GM21381 (cell line): ENCODE measurements at regions not wholly inside any gene's neighbourhood (a gene's known extent, or its start where the extent isn't known, plus 50 kb on each side); places are given as distances from the start of the nearest gene placed in this dataset.

Experiments
- ATAC-seq: cut with Tn5 transposase; IDR thresholded peaks from one replicate; pipeline ENCODE4 v1.9.1; 2021; ENCODE audit warnings: mild to moderate bottlenecking, moderate library complexity; ENCODE audit not compliant: unreplicated experiment

DNA sequence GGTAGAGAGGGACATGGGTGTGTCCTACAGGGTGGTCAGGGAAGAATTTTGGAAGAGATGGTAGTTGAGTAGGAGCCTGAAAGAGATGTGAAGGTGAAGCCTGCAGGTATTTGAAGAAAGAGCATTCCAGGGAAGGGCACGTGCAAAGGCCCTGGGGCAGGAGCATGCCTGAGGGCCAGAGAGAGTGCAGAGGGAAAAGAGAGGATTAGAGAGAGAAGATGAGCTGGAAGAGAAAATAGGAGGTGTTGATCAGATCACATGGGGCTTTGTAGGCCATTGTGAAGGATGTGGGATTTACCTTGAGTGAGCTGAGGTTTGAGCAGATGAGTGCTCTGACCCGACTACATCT, 455.0 kb downstream of the HAPSTR1 start:
- ATAC-seq = no peak

DNA sequence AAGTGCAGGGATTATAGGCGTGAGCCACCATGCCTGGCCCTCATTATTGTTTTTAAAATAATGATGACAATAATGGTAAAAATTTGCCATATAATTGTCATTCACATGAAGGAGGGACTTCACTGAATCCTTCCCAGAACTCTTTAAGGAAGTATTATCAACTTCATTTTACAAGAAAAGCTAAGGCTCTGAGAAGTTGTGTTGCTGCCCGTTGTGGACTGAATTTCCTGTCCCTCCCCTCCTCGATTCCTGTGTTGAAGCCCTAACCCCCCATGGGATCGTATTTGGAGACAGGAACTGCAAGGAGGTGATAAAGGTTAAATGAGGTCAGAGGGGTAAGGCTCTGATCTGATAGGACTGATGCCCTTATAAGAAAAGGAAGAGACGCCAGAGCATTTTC, 458.0 kb downstream of the HAPSTR1 start:
- ATAC-seq = no peak

DNA sequence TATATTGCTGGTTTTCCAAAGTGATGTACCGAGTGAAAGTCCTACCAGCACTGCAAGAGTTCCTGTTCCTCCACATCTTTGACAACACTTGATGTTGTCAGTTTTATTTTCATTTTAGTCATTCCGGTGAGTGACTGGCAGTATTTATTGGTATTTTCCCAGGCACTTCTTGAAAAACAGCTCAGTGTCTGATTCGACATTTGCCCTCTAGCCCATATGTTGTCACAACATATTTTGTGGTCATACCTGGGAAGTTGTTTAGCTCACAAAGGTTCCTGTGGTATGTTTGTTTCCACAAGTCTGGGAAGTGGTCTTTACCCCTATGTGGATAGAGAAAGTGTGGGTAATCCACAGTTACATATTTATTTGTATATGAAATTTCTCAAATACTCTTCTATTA, 463.6 kb downstream of the HAPSTR1 start:
- no peak for ATAC-seq

DNA sequence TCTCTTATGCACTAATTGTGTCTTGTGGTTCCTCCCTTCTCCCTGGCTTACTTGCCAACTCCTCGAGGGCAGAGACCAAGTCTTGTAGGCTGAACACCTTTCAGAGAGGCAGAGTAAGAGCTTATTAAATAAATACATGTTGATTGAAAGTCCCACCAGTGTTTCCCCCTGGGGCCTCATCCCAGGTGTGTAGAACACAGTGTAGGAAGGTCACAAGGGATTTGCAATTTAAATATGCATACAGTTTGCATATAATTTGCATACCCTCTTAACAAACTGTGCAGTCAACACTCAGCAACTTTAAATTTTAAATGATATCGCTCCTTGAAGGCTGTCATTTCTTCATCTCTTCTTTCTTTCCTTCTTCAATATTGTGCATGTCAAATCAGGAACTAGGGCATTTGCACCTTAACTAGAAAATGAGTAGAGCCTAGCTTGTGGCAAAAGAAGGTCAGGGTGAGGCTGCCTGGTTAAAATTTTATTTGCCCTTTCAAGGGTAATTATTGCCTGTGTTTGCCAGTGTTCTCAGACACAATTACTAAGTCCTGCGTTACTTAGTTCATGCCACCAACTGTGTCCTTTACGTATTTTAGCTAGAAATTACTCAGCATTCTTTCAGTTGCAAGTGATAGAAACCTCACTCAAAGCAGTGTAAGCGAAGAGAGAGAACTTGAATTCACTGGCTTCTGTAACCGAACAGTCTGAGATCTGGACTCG, 465.7 kb downstream of the HAPSTR1 start:
- no peak for ATAC-seq

DNA sequence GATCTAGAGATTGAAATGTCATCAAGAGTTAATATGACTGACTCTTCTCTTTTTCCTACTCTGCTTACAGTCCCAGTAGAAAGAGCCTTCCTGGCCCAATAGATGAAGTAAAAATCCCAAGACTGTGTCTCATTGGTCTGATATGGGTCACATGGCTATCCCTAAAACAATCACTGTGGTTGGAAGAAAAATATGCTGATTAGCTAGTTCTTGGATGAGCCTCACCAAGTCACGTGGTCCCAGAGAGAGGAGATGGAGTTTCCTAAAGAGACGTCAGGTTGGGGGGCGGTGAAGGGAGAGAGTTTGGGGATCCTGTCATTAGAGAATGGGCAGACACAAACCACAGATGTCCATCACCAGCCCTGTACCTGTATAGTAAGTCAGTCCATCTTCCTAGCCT, 466.3 kb downstream of the HAPSTR1 start:
- no peak for ATAC-seq

DNA sequence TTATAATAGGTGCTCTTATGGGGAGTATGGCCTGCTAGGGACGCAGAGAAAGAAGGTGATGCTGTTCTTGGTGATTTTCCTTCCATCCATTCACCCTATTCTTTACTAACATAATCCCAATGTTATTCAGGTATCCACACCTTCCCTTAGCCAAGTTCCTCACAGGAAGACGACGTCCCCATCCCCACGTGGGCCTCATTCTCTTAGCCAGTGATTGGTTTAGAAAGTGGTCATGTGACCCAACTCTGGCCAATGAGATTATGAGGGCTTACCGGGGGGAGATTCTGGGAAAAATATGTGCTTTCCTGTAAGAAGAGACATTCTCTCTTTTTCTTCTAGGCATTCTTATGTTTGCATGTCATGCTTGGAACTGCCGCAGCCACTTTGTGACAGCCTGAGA, 474.7 kb downstream of the HAPSTR1 start:
- no peak for ATAC-seq

DNA sequence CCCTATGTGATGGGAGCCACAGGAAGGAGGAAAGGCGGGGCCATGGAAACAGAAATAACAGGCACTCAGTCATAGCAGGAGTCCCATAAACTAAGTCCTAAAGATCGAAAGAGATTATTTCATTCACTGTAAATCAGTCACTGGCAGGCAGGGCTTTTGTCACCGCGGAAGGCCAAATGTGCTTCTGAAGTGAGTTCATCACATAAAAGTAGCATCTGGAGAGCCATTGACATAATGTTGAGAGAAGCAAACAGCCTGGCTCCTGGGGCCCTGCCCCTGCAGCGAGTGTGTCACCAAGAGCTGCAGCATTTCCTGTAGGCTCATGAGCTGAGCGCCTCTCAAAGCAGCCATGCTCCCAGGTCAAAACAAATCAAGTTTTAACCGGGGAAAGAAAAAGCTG, 476.2 kb downstream of the HAPSTR1 start:
- ATAC-seq = no peak

DNA sequence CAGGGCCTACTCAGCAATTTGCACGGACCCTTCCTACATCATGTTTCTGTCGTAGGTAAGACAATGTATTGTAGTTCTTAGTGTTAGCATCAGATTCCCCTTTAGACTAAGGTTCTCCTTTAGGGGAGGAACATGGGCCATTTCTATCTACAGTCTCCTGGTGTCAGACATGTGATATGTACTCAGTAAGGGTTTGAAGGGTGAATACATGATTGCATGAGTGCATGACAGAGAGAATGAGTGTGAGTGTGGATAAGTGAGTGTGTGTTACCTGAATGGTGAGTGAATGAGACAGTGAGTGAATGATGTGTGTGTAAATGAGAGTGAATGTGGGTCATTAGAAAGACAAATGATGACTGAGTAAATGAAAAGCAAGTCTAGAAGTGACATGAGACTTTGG, 476.8 kb downstream of the HAPSTR1 start:
- no peak for ATAC-seq

DNA sequence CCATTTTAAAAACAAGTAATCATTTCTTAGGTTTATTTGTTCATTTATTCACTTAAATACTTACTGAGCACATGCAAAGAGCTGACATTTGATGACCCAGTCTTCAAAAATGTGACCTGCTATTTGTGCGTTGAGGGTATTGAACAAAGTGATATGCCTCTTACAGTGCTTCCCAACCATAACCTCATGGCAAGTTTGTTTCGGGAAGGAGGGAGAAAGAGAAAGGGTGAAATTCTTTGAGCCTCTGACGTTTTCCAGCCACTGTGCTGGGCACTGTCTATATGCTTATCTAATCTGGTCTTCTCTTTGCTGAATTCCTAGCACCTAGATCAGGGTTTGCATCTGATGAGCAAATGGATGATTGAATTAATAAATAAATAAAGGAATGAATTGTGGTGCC, 479.1 kb downstream of the HAPSTR1 start:
- no peak for ATAC-seq

DNA sequence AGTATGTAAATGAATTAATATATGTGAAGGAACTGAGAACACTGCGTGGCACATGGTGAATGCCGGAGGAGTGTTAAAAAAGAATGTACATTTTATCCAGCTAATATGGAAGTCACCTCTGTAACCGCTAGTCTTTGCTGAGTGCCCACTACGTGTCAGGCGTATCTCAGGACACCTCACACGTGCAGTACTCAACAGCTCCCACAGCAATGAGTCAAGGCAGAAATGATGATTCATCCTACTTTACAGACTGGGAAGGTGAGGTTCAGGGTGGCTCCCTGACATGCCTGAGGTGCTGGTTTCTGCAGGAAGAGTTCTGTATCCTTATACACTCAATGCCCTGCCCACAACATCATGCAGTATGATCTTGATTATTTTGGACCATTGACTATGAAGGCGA, 487.0 kb downstream of the HAPSTR1 start:
- no peak for ATAC-seq

DNA sequence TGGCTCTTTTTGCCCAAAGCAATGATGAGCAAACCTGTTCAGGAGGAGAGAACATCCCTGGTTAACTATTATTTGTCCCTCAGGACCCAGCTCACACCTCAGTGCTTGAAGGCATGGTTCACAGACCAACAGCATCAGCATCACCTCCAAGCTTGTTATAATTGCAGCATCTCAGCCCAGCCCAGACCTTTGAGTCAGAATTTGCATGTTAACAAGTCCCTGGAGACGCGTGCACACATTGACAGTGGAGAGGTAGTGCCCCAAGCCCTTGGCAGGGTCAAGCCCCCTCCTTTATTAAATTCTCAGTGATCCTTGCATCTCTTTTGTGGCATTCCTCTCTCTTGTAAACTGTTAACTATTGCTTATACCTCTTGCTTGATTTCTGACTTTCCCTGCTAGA, 488.6 kb downstream of the HAPSTR1 start:
- ATAC-seq = no peak

DNA sequence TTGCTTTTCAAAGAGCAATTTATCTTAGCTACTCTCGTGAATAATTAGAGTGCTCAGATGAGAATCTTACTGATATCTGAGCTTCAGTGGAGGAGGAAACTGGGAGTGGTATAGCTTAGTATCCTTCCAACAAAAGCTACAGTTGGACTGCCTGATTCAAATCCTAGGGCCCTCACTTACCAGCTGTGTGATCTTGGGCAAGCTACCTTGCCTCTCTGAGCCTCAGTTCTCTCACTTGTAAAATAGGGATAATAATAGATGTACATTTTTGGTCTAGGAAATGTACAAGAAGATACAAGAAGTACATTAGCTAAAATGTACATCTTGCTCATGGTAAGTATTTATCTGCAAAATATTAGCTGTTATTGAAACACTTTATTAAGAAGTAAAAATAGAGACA, 502.0 kb downstream of the HAPSTR1 start:
- ATAC-seq = no peak

DNA sequence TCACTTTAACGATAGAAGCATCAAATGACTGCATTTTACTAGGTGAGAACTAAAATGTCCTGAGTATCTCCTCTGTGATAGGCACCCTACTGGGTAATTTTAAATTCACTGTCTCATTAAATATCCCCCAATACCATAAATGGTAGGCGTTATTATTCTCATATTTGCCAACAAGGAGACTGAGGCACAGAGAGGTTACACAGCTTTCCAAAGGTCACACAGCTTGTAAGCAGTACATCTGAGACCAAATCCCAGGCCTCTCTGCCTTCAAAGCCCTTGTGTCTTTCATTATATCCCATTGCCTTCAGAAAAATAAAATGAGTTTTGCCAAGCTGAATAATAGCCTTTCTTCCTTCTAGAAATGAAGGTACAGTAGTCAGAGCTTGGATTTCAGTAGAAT, 502.6 kb downstream of the HAPSTR1 start:
- no peak for ATAC-seq

DNA sequence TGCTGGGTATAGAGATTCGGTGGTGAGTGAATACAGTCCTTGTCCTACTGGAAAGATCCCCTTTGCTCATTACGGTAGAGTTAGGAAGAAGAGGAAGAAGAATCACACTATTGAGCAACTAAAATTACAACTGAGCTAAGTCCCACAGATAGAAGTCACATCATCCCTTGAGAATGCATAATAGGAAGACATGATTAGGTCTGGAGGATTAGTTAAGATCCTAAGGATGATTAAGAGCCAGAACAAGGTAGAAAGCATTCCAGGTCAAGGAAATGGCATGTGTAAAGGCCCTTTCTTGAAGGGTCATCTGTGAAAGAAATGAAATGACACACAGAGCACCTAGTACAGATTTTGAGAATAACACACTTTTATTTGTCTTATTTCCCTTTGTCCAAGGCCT, 503.5 kb downstream of the HAPSTR1 start:
- no peak for ATAC-seq

DNA sequence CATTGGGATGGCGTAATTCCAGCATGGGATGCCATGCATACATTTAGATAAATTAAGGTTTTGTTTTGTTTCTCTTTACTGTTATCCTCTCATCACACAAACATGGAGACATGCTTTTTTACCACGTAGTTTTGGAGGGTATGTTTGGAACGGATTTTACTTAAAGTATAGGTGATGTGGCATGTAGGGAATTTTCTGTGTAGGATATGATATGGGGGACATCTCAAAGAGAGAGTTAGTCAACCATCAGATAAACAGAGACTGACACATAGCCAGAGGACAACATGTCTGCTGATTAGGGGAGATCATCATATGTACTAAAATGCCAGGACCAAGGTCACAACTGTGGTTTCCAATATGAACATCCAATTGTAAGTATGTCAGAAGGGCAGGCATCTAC, 503.9 kb downstream of the HAPSTR1 start:
- no peak for ATAC-seq

DNA sequence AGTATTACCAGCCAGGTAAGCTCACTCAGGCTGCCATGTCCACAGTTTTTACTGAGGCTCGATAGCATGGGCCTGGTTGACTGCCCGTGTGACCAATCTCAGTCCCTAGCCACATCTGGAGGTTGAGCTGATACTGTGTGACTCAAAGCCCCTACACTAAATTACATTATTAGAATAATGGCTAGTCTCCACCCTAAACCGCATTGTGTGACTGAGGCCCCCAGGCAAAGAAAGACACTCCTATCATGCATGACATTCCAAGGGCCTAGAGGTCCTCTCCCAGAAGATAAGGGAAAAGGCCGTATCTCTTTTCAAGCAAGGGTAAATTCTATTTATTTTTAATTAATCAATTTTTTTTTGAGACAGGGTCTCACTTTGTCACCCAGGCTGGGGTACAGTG, 505.3 kb downstream of the HAPSTR1 start:
- no peak for ATAC-seq

DNA sequence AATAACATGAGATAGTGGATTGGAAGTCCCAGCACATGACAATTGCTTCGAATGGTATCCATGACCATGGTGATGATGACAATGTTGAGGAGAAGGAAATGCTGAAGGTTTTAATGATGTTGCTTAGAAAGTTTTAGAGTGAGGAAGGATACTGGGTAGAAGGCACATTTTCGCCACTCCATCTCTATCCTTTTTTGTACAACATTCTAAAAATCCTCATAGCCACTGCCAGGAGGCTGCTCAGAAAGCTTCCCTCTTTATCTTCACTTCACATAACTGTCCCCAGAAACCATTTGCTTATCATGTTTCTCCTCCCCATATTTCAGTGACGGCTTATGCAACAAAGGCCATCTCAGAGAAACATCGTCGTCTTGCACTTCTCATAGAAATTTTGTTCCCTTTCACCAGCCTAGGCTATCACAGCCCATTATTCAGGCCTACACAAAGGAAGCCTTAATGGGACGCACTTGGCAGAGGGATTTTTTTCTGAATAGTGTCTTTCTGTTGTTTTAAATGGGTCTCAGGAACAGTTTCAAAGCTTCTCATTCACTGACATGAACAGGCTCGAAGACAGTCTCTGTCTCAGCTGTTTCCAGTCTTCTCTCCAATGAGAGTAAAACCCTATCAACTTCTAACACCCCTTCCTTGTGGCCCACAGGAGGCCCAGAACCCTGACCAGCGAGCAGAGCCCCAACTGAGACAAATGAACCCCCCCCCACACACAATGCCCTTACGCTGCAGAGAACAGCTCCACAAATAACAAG, 506.7 kb downstream of the HAPSTR1 start:
- ATAC-seq = no peak

DNA sequence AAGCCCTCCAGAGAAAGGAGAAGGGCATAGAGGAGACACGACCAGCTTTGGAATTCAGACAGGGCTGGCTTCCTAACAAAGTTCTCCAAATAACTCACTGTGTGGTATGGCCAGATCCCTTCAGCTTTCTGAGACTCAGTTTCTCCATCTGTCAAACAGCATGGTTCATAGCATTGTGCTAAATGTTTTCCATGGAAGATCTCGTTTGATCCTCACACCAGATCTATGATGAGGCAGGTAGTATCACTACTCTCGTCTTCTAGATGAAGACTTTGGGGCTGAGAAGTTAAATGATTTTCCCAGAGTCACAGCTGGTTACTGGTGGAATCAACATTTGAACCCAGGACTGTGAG, 507.3 kb downstream of the HAPSTR1 start:
- no peak for ATAC-seq

DNA sequence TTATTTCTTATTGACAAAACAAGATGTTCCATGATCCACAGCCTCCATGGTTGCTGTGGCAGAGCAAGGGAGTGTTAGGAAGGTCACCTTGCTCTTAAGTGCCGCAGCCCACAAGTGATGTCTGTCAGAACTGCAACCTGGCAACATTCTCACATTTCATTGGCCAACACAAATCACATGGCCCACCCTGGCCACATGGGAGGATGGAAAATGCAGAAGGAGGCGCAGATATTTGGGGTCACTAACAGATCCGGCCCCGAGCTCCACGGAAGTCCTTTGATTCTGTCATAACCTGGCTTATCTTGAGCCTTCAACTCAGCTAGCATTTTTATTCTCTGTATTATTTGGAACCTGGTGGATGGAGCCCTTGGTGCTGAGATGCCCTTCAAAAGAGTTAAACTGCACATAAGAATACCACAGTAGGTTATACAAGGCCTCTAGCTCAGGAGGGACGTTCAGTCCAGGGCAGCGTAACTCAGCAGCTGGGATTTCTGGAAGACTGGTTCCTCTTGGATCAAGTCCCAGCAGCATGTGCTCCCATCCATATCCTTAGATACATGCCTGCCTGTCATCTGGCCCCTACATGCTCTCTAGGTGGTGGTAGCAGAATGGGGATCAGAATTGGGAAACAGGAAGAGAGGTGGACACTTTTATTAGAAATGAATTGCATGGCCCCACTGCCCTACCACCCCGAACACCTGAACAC, 508.1 kb downstream of the HAPSTR1 start:
- ATAC-seq = no peak

DNA sequence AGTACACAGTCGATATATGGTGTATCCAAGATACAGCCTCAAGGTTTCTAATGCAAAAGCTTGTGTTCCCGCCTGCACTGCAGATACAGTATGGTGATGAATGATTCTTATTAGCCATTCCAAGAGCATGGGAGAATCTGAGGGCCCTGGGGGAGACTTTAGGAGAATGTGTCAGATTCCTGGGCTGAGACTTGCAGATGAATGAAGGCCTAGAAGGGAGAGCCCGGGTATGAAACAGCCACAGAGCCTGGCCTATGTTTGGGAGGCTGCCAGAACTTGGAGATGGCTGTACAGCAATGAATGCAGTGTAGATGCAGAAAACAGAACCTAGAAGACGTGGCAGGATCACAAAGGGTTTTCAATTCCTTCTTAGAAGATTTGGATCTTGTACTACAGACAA, 510.7 kb downstream of the HAPSTR1 start:
- no peak for ATAC-seq

DNA sequence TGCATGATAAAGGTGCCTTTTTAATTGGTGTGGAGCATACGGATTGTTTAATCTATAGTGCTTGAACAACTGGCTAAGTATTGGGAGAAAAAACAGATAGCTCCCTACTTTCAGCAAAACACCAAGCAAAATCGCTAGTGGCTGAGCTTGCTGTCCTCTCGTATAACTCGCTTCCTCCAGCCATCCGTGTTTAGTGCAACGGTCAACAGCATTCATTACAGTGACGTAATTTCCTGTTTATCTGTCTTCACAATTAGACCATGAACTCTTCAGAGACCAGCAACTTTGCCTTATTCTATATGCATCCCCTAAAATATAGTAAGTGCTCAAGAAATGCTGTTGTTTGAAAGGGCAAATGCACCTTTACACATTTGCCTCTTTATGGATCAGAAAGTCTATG, 511.9 kb downstream of the HAPSTR1 start:
- ATAC-seq = no peak

DNA sequence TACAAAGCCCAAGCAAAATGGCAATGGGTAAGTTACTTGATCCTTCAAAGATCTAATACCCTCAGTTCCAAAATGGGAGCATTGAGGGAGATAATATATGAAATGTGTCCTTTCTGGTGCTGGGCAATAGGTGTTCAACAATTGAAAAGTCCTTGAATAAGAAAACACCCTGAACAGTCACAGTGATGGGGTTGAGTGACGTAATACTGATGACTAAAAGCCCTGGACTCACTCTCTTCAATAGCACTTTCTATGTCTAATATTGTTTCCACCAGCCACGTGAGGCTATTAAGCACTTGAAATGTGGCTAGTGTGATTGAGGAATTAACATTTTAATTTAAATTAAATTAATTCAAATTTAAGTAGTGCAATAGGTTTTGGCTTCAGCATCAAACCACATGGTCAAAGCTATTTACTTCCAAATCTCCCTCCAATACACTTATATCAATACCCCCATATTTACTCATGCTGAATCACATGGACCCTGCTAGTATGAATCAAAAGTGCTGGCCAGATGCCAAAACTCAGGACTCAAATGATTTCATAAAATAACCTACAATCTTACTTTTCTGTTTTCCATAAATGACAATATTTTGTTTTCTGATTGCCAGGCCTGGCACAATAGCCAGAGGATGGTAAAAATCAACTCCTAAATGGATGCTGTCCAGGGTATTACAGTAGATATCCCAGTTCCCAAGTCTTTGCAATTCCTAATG, 516.2 kb downstream of the HAPSTR1 start:
- ATAC-seq = no peak
